ENCODE measurements at regions not wholly inside any gene's neighbourhood (a gene's known extent, or its start where the extent isn't known, plus 50 kb on each side); places are given as distances from the start of the nearest gene placed in this dataset.

GRCh38 chr2:125364192-125364983 lies 1291.6 kb upstream of the GYPC start:
- no peaks in the 10 kb centered on the region for H3K27me3 ChIP-seq (ENCODE audit: control insufficient read depth, insufficient read depth, low read length)
- CTCF ChIA-PET, result interaction anchor here (0.6 kb wide), 1 partner anchor 196 kb away, joined by 3 read pairs; no protein-coding TSS in a partner anchor
- H2BK20ac ChIP-seq (ENCODE audit: low read depth, low read length), result no peak overlapping the region
- H3K4me2 ChIP-seq (ENCODE audit: low read depth, low read length), result no peak overlapping the region
- no peak overlapping the region for H2AK9ac ChIP-seq (replicated peaks; ENCODE audit: low read depth, low read length, poor library complexity)
- no peak overlapping the region for H3K14ac ChIP-seq (replicated peaks; ENCODE audit: low read depth, low read length)
- H3K9ac ChIP-seq (ENCODE audit: low read depth, low read length), result no peak overlapping the region
- H4K20me1 ChIP-seq (ENCODE audit: insufficient read depth, low read length), result no peaks in the 10 kb centered on the region
- TF ChIP-seq FOS (IDR thresholded peaks at IDR 0.05; ENCODE audit: low read depth, low read length) (no peak), BHLHE40 (IDR thresholded peaks at IDR 0.05; ENCODE audit: low read depth, low read length) (no peak), CHD1 (IDR thresholded peaks at IDR 0.05; ENCODE audit: low read depth, low read length) (no peak), SMC3 (IDR thresholded peaks at IDR 0.05; ENCODE audit: low read depth, low read length) (no peak), RCOR1 (IDR thresholded peaks at IDR 0.05; ENCODE audit: insufficient replicate concordance, low read length) (no peak), RAD21 (IDR thresholded peaks at IDR 0.05; ENCODE audit: low read length) (no peak), MAZ (IDR thresholded peaks at IDR 0.05; ENCODE audit: borderline replicate concordance, low read depth, low read length) (no peak), RFX5 (IDR thresholded peaks at IDR 0.05; ENCODE audit: low read depth, low read length) (no peak)
- no peak overlapping the region for H3K4me3 ChIP-seq (ENCODE audit: insufficient read depth, low read depth, low read length)
- no peak overlapping the region for H4K5ac ChIP-seq (ENCODE audit: low read depth, low read length)
- no peaks in the 10 kb centered on the region for H3K4me1 ChIP-seq (ENCODE audit: control insufficient read depth, insufficient read depth, low read length)
- intact Hi-C loops (cut with micrococcal nuclease), result no loop called here
- WGBS, 2 experiments (ENCODE audit: extremely low coverage in 2 of 2, insufficient read length in 1 of 2), result no CpG with 5 or more reads among the region's 2 CpGs
- H3K4ac ChIP-seq (ENCODE audit: low read depth, low read length), result no peak overlapping the region
- H3K79me1 ChIP-seq (ENCODE audit: low read depth in 1 of 2, low read length in 2 of 2), result no peaks in the 10 kb centered on the region
- no peaks in the 10 kb centered on the region for H3K36me3 ChIP-seq (ENCODE audit: control insufficient read depth, insufficient read depth, low read length)
- H3K9me3 ChIP-seq (ENCODE audit: control insufficient read depth, insufficient read depth, low read length), result no peaks in the 10 kb centered on the region
- H2BK5ac ChIP-seq (ENCODE audit: low read depth, low read length, poor library complexity, severe bottlenecking), result no peak overlapping the region
- no peak overlapping the region for H4K91ac ChIP-seq (ENCODE audit: insufficient read depth, low read depth, low read length)
- ATAC-seq (ENCODE audit: low read depth) (no peak), DNase-seq (no peak)
- no peak overlapping the region for H2BK120ac ChIP-seq (ENCODE audit: low read depth, low read length)
- H3K9me1 ChIP-seq (ENCODE audit: insufficient read depth, low read length), result no peaks in the 10 kb centered on the region
- no peak overlapping the region for H3K56ac ChIP-seq (ENCODE audit: extremely low read depth, insufficient read depth, low read length)
- no peak overlapping the region for H3K23ac ChIP-seq (ENCODE audit: low read depth, low read length)
- no peak overlapping the region for H2AFZ ChIP-seq (replicated peaks; ENCODE audit: low read length, poor library complexity)
- H3K27ac ChIP-seq (ENCODE audit: insufficient read depth, low read length), result no peak overlapping the region
- no peak overlapping the region for H4K8ac ChIP-seq (ENCODE audit: low read depth in 2 of 2, low read length in 2 of 2)
- BruUV-seq (replicated peaks), result no TSS peak
- dilution Hi-C loops (cut with HindIII; ENCODE audit: low sequenced_read_pairs, unreplicated experiment), result no loop called here
- no peak overlapping the region for H2BK15ac ChIP-seq (ENCODE audit: low read depth, low read length)
- in situ Hi-C loops (cut with MboI; ENCODE audit: low sequenced_read_pairs), result no loop called here
- no peak overlapping the region for H3K18ac ChIP-seq (ENCODE audit: low read depth, low read length)
- POLR2A ChIA-PET (ENCODE audit: unreplicated experiment), result no interaction called here
- H2AK5ac ChIP-seq (ENCODE audit: low read depth, low read length), result no peak overlapping the region

Measured in IMR-90 (cell line).